Mesenchymal stem cell (in vitro differentiated cells and primary cell): ENCODE measurements at regions not wholly inside any gene's neighbourhood (a gene's known extent, or its start where the extent isn't known, plus 50 kb on each side); places are given as distances from the start of the nearest gene placed in this dataset.

Source experiments
- DNase-seq: peaks from one replicate; pipeline ENCODE4 v3.0.0-alpha.2; 2013
- H2AFZ ChIP-seq: one replicate; pipeline ENCODE4 v1.6.1; 2013; ENCODE audit warnings: low read depth, mild to moderate bottlenecking, control low read depth, inconsistent platforms, low read length, moderate library complexity
- H2AK5ac ChIP-seq: 2 replicates; pipeline ENCODE4 v1.6.1; 2013; ENCODE audit warnings: low read length, moderate library complexity, mild to moderate bottlenecking, inconsistent platforms; ENCODE audit not compliant: severe bottlenecking
- H2BK120ac ChIP-seq: one replicate; pipeline ENCODE4 v1.6.1; 2013; ENCODE audit warnings: low read depth, mild to moderate bottlenecking, inconsistent platforms, low read length, moderate library complexity
- H2BK12ac ChIP-seq, 2 experiments: one replicate each; pipeline ENCODE4 v1.6.1; 2013; ENCODE audit warnings: inconsistent platforms in 2 of 2, low read length in 2 of 2, mild to moderate bottlenecking in 2 of 2, moderate library complexity in 2 of 2, control low read depth in 1 of 2
- H2BK15ac ChIP-seq: one replicate; pipeline ENCODE4 v1.6.1; 2013; ENCODE audit warnings: mild to moderate bottlenecking, low read depth, inconsistent platforms; ENCODE audit not compliant: poor library complexity, severe bottlenecking
- H2BK5ac ChIP-seq: 2 replicates; pipeline ENCODE4 v1.6.1; 2013; ENCODE audit warnings: low read depth, mild to moderate bottlenecking, low read length, control low read depth, inconsistent platforms; ENCODE audit not compliant: poor library complexity, severe bottlenecking
- H3K14ac ChIP-seq, 2 experiments: one replicate each; pipeline ENCODE4 v1.6.1; 2013; ENCODE audit warnings: inconsistent platforms in 2 of 2, low read length in 2 of 2, control low read depth in 1 of 2, mild to moderate bottlenecking in 1 of 2, moderate library complexity in 1 of 2
- H3K18ac ChIP-seq, 2 experiments: one replicate each; pipeline ENCODE4 v1.6.1; 2013; ENCODE audit warnings: inconsistent platforms in 2 of 2, low read length in 2 of 2, control low read depth in 1 of 2, low read depth in 1 of 2, mild to moderate bottlenecking in 1 of 2
- H3K23ac ChIP-seq, 2 experiments: one replicate each; pipeline ENCODE4 v1.6.1; 2013; ENCODE audit warnings: inconsistent platforms in 2 of 2, low read length in 2 of 2, mild to moderate bottlenecking in 2 of 2, moderate library complexity in 2 of 2, control low read depth in 1 of 2
- H3K27ac ChIP-seq: 2 replicates; pipeline ENCODE4 v1.5.1; 2013; ENCODE audit warnings: mild to moderate bottlenecking, moderate library complexity, low read length, control low read depth, inconsistent platforms; ENCODE audit not compliant: poor library complexity, severe bottlenecking
- H3K27me3 ChIP-seq, 2 experiments: 2 replicates each; pipeline versions ENCODE4 v1.6.1 to v1.7.0; 2013; ENCODE audit warnings: low read length in 2 of 2, mild to moderate bottlenecking in 2 of 2, moderate library complexity in 2 of 2, control low read depth in 1 of 2, inconsistent platforms in 1 of 2; ENCODE audit not compliant: control insufficient read depth in 1 of 2, insufficient read depth in 1 of 2
- H3K36me3 ChIP-seq, 2 experiments: 2 replicates each; pipeline versions ENCODE4 v1.6.1 to v1.7.0; 2013; ENCODE audit warnings: low read length in 2 of 2, control low read depth in 1 of 2, inconsistent platforms in 1 of 2, low read depth in 1 of 2, mild to moderate bottlenecking in 1 of 2; ENCODE audit not compliant: insufficient read depth in 2 of 2, control insufficient read depth in 1 of 2
- H3K4ac ChIP-seq, 2 experiments: one replicate each; pipeline ENCODE4 v1.6.1; 2013; ENCODE audit warnings: inconsistent platforms in 2 of 2, low read length in 2 of 2, mild to moderate bottlenecking in 2 of 2, moderate library complexity in 2 of 2, control low read depth in 1 of 2, low read depth in 1 of 2
- H3K4me1 ChIP-seq: 2 replicates; pipeline ENCODE4 v1.6.1; 2013; ENCODE audit warnings: low read depth, low read length, control low read depth; ENCODE audit not compliant: control insufficient read depth, insufficient read depth
- H3K4me2 ChIP-seq: 2 replicates; pipeline ENCODE4 v1.6.1; 2013; ENCODE audit warnings: low read length, mild to moderate bottlenecking, inconsistent platforms; ENCODE audit not compliant: poor library complexity, severe bottlenecking
- H3K4me3 ChIP-seq, 2 experiments: 2 replicates each; pipeline versions ENCODE4 v1.5.1 to v1.7.0; 2013; ENCODE audit warnings: low read length in 2 of 2, mild to moderate bottlenecking in 2 of 2, control low read depth in 1 of 2, low read depth in 1 of 2; ENCODE audit not compliant: insufficient read depth in 1 of 2
- H3K79me1 ChIP-seq: replicated peaks from 2 replicates; pipeline ENCODE4 v1.6.1; 2013; ENCODE audit warnings: mild to moderate bottlenecking, control low read depth, low read length, inconsistent platforms; ENCODE audit not compliant: poor library complexity, severe bottlenecking
- H3K9ac ChIP-seq: 2 replicates; pipeline ENCODE4 v1.7.0; 2013; ENCODE audit warnings: mild to moderate bottlenecking, low read length, moderate library complexity
- H3K9me3 ChIP-seq: 2 replicates; pipeline ENCODE4 v1.7.0; 2013; ENCODE audit warnings: mild to moderate bottlenecking, low read length; ENCODE audit not compliant: control insufficient read depth
- H4K8ac ChIP-seq: one replicate; pipeline ENCODE4 v1.6.1; 2013; ENCODE audit warnings: inconsistent platforms, mild to moderate bottlenecking, low read length, moderate library complexity
- H4K91ac ChIP-seq: one replicate; pipeline ENCODE4 v1.6.1; 2013; ENCODE audit warnings: mild to moderate bottlenecking, low read length, inconsistent platforms
- WGBS: methylation state at CpG from one replicate; pipeline ENCODE4 v1.1.7; 2013; ENCODE audit warnings: mixed read lengths; 5-methylcytosine and 5-hydroxymethylcytosine counted together

DNA sequence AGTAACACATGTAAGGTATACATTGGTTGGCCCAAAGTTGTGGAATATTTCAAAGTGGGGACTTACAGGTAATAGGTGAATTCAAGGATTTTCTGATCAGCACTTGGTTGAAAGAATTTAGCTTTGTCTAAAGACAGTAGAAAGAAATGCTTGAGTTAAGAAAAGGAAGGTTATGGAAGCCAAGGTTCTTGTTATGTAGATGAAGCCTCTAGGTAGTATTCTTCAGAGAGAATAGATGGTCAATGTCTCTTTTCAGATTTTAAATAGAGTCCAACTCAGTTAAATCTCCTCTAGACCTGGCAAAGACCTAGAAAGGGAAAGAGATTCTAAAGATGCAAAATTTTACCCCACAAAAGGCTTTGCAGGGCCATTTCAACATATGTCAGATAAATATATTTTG is 157.4 kb downstream of the ANKRD30B start:
- H2AK5ac ChIP-seq = no peak overlapping the region

DNA sequence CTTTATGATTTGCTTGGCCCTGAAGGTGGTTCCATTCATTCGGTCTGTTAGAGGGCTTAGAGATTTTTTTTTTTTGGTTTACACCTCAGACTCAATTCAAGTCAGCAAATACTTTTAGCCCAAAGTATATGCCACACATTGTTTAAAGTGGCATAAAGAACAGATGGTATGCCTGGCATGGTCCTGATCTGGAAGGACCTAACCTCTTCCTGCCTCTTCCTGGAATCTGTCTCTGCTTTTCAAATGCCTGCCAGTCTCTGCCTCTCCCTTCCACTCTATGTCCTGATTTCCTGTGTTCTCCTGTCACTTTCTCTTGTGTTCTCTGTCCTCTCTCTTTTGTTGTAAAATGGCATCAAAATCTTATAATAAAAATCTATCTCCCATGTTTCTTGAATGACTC is 158.0 kb downstream of the ANKRD30B start:
- no peak overlapping the region for H3K14ac ChIP-seq
- H3K9me3 ChIP-seq = no peaks in the 10 kb centered on the region
- H3K4me2 ChIP-seq = no peak overlapping the region
- no peak for DNase-seq
- no peaks in the 10 kb centered on the region for H3K79me1 ChIP-seq
- H3K4me1 ChIP-seq = no peaks in the 10 kb centered on the region
- no peak overlapping the region for H4K91ac ChIP-seq
- no peak overlapping the region for H3K23ac ChIP-seq
- no peak overlapping the region for H3K27ac ChIP-seq
- H2AK5ac ChIP-seq = no peak overlapping the region
- no peak overlapping the region for H2BK12ac ChIP-seq
- H4K8ac ChIP-seq = no peak overlapping the region
- WGBS = no CpG with 5 or more reads among the region's 1 CpG
- no peak overlapping the region for H3K9ac ChIP-seq
- H3K4me3 ChIP-seq = no peak overlapping the region
- H3K18ac ChIP-seq = no peak overlapping the region
- no peak overlapping the region for H2AFZ ChIP-seq
- H3K27me3 ChIP-seq = no peaks in the 10 kb centered on the region
- no peaks in the 10 kb centered on the region for H3K36me3 ChIP-seq
- H3K4ac ChIP-seq = no peak overlapping the region
- H2BK5ac ChIP-seq = no peak overlapping the region
- no peak overlapping the region for H2BK15ac ChIP-seq
- no peak overlapping the region for H2BK120ac ChIP-seq

More for the DNA sequence above, 157.4 kb downstream of the ANKRD30B start:
- H2BK120ac ChIP-seq = no peak overlapping the region
- no peaks in the 10 kb centered on the region for H3K9me3 ChIP-seq
- H2BK15ac ChIP-seq = no peak overlapping the region
- no peak overlapping the region for H2AFZ ChIP-seq
- no peak overlapping the region for H3K4me2 ChIP-seq
- H3K36me3 ChIP-seq = no peaks in the 10 kb centered on the region
- H3K27ac ChIP-seq = no peak overlapping the region
- H4K8ac ChIP-seq = no peak overlapping the region
- H3K14ac ChIP-seq = no peak overlapping the region
- H3K4me1 ChIP-seq = no peaks in the 10 kb centered on the region
- no peak overlapping the region for H3K4ac ChIP-seq
- H3K23ac ChIP-seq = no peak overlapping the region
- no peak overlapping the region for H4K91ac ChIP-seq
- no peak overlapping the region for H2BK12ac ChIP-seq
- DNase-seq = no peak
- no peaks in the 10 kb centered on the region for H3K27me3 ChIP-seq
- no peak overlapping the region for H3K9ac ChIP-seq
- H2BK5ac ChIP-seq = no peak overlapping the region
- no peak overlapping the region for H3K18ac ChIP-seq
- H3K4me3 ChIP-seq = no peak overlapping the region
- no peaks in the 10 kb centered on the region for H3K79me1 ChIP-seq

DNA sequence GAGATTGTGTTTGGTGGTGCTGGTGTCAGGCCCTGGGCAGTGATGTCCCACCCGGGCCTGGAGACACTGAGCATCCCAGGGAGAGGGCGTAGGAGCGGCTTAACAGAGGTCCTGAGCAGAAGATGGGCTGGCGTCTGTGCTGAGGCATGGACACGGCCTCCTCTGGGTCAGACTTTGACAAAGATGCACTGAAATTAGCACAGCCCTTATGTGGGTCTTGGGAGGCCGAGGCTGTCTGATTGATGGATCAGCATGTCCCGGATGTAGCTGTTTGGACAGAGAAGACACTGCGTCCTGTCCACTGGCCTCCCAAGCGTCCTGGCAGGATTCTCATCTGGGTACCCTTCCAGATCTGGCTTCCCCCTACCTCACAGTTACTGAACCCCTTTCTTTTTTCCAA is 159.4 kb downstream of the ANKRD30B start:
- no peak for DNase-seq
- WGBS = 60% methylated on average over 9 of the region's 9 CpGs
- Histone ChIP-seq H2BK120ac (no peak overlapping the region), H3K27me3 (no peaks in the 10 kb centered on the region), H3K9ac (no peak overlapping the region), H3K23ac (no peak overlapping the region), H3K18ac (no peak overlapping the region), H3K9me3 (no peaks in the 10 kb centered on the region), H2AK5ac (no peak overlapping the region), H4K91ac (no peak overlapping the region), H3K36me3 (no peaks in the 10 kb centered on the region), H2BK12ac (no peak overlapping the region), H3K4me3 (no peak overlapping the region), H4K8ac (no peak overlapping the region), H3K79me1 (no peaks in the 10 kb centered on the region), H2BK15ac (no peak overlapping the region), H3K4me1 (no peaks in the 10 kb centered on the region), H3K4me2 (no peak overlapping the region), H3K14ac (no peak overlapping the region), H3K27ac (no peak overlapping the region), H2AFZ (no peak overlapping the region), H2BK5ac (no peak overlapping the region), H3K4ac (no peak overlapping the region)

DNA sequence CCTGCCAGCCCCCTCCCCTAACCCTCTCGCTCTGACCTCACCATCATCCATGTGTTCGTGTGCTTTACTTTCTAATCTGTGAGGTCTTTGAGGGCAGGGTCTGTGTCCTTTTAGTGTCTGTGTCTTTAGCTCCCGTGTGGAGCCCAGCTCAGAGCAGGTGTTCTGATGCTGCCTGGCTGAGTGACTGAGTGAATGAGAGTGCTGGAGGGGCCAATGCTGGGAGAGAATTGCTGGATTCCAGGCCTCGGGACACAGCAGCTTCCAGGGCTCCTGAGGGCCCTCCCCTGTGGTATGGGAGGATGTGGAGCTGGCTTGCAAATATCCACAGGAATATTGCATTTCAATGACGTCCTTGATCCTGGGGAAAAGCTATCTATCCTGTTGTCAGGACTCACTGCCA is 160.6 kb downstream of the ANKRD30B start:
- no peak overlapping the region for H3K27ac ChIP-seq
- no peaks in the 10 kb centered on the region for H3K79me1 ChIP-seq
- H3K9ac ChIP-seq = no peak overlapping the region
- 59% methylated on average over 5 of the region's 5 CpGs for WGBS
- H4K91ac ChIP-seq = no peak overlapping the region
- no peak overlapping the region for H2BK15ac ChIP-seq
- H2BK12ac ChIP-seq = no peak overlapping the region
- H2AK5ac ChIP-seq = no peak overlapping the region
- no peak overlapping the region for H2BK5ac ChIP-seq
- H3K4ac ChIP-seq = no peak overlapping the region
- H3K36me3 ChIP-seq = no peaks in the 10 kb centered on the region
- no peak overlapping the region for H3K4me2 ChIP-seq
- H2BK120ac ChIP-seq = no peak overlapping the region
- H3K9me3 ChIP-seq = no peaks in the 10 kb centered on the region
- DNase-seq = no peak
- H3K18ac ChIP-seq = no peak overlapping the region
- no peaks in the 10 kb centered on the region for H3K4me1 ChIP-seq
- H2AFZ ChIP-seq = no peak overlapping the region
- no peaks in the 10 kb centered on the region for H3K27me3 ChIP-seq
- no peak overlapping the region for H3K23ac ChIP-seq
- no peak overlapping the region for H4K8ac ChIP-seq
- no peak overlapping the region for H3K4me3 ChIP-seq
- H3K14ac ChIP-seq = no peak overlapping the region
